Osteocyte (in vitro differentiated cells): ENCODE measurements at regions not wholly inside any gene's neighbourhood (a gene's known extent, or its start where the extent isn't known, plus 50 kb on each side); places are given as distances from the start of the nearest gene placed in this dataset.

Experiments used
- DNase-seq: peaks from one replicate; pipeline ENCODE4 v3.0.0; 2021; ENCODE audit warnings: mixed read lengths; ENCODE audit not compliant: unreplicated experiment; ENCODE audit errors: extremely low spot score
- H3K27ac Mint-ChIP-seq: one replicate; pipeline ENCODE4 v1.8.0; 2021; ENCODE audit warnings: mild to moderate bottlenecking, mixed read lengths; ENCODE audit not compliant: unreplicated experiment
- H3K27me3 Mint-ChIP-seq: one replicate; pipeline ENCODE4 v1.8.0; 2021; ENCODE audit warnings: mixed read lengths; ENCODE audit not compliant: unreplicated experiment
- H3K36me3 Mint-ChIP-seq: one replicate; pipeline ENCODE4 v1.8.0; 2021; ENCODE audit warnings: mixed read lengths; ENCODE audit not compliant: unreplicated experiment
- H3K4me1 Mint-ChIP-seq: one replicate; pipeline ENCODE4 v1.8.0; 2021; ENCODE audit warnings: mixed read lengths; ENCODE audit not compliant: unreplicated experiment
- H3K4me3 Mint-ChIP-seq: one replicate; pipeline ENCODE4 v1.8.0; 2021; ENCODE audit warnings: mild to moderate bottlenecking, moderate library complexity, mixed read lengths; ENCODE audit not compliant: unreplicated experiment
- H3K9me3 Mint-ChIP-seq: one replicate; pipeline ENCODE4 v1.8.0; 2021; ENCODE audit warnings: mixed read lengths; ENCODE audit not compliant: unreplicated experiment
- CTCF ChIP-seq: fragments of 200-600 bp; sonication (generic); IDR thresholded peaks from 2 replicates; pipeline ENCODE4 v1.5.0; 2021; ENCODE audit warnings: antibody characterized with exemption, mild to moderate bottlenecking, moderate library complexity

DNA sequence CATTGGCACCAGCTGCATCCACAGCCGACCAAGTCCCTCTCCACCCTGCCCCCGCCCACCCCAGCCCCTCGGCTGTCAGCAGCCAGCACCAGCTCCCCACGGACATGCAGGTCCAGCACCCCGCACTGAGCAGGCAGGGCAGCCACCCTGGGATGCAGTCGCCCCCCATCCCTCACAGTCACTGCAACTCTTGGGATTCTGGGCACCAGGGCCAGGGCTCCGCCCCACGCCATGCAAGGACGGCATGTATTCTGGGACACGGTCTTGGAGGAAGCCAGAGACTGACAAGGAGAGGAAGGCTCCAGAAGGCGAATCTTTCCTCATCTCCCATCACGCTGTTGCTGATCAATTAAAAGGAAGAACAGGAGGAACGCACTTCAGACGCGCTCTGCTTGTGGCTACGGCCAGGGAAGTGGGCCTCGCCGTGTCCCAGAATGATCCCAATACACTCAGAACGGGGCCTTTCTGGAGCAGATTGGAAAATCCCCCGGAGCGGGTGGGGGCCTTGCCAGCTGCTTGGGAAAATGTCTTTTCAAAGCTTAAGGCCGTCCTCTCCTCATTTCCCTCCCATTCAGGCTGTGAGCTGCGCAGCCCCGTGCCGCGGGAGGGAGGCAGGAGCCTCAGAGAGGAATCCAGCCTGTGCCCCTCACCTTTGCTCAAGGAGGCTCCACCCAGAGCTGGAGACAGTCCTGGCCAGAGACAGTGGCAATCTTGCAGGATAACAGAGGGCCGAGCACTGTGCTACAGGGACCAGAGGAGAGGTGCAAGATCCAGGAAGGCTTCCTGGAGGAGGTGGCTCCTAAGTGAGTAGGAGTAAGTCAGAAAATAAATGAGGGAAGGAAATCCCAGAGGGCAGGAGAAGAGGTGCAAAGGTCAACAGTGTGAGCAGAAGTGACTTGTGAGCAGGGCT lies 54.1 kb upstream of the DIO3 start:
- TF ChIP-seq CTCF: no peak
- DNase-seq: no peak

DNA sequence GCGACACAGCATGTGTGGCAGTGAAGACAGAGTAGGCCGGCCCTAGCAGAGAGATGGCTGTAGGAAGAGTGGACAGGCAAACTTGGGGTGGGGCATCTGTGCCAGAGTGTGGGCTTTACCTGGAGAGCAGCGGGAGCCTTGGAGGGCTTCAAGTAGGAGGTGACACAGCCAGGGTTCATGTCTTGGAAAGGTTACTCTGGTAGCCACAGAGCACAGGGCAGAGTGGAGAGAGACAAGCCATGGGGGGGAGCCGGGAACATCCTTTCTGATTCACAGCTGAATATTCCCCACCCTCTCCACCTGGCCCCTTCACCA lies 53.5 kb upstream of the DIO3 start:
- H3K4me3 Mint-ChIP-seq: no peak overlapping the region
- no peak overlapping the region for H3K27ac Mint-ChIP-seq
- no peaks in the 10 kb centered on the region for H3K27me3 Mint-ChIP-seq
- DNase-seq: no peak
- no peaks in the 10 kb centered on the region for H3K9me3 Mint-ChIP-seq
- H3K4me1 Mint-ChIP-seq: no peaks in the 10 kb centered on the region
- TF ChIP-seq CTCF: no peak
- no peaks in the 10 kb centered on the region for H3K36me3 Mint-ChIP-seq

More for the DNA sequence above, 54.1 kb upstream of the DIO3 start:
- no peaks in the 10 kb centered on the region for H3K4me1 Mint-ChIP-seq
- no peaks in the 10 kb centered on the region for H3K9me3 Mint-ChIP-seq
- H3K27me3 Mint-ChIP-seq: no peaks in the 10 kb centered on the region
- H3K4me3 Mint-ChIP-seq: no peak overlapping the region
- H3K36me3 Mint-ChIP-seq: no peaks in the 10 kb centered on the region
- no peak overlapping the region for H3K27ac Mint-ChIP-seq

DNA sequence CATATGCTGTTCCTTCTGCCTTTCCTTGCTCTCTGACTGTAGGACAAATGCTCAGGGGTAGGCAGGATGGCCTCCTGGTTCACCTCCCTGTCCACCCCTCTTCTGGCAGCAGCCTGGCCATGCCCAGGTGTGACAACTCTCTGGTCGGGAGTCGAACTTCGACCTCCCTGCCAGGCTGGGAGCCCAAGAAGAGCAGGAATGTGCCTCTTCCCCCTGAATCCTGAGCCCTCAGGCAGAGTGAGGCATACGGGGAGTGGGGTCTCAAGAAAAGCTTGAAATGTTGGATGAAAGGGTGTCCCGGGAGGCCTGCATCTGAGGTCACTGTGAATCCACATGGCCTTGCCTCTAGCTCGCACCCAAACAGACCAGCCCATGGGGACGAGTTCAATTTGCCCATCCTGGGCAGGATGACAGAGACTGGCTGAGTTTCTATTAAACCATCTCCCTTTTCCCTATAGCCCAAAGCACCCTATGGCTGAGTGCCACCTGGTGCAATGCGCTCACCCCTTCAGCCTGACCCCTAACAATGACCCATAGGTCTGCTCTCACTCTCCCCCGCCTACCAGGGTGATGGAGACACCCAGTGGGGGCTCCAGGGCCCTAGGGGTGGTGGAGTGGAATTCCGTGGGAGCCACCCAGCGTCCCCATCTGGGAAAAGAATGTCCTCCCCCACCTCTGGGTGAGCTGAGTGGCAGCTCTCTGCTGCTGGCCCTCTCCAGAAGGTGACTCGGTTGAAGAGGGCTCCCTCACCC lies 52.9 kb upstream of the DIO3 start:
- no peaks in the 10 kb centered on the region for H3K36me3 Mint-ChIP-seq
- no peak for TF ChIP-seq CTCF
- no peaks in the 10 kb centered on the region for H3K27me3 Mint-ChIP-seq
- H3K27ac Mint-ChIP-seq: no peak overlapping the region
- H3K4me1 Mint-ChIP-seq: no peaks in the 10 kb centered on the region
- H3K4me3 Mint-ChIP-seq: no peak overlapping the region
- DNase-seq: no peak
- H3K9me3 Mint-ChIP-seq: no peaks in the 10 kb centered on the region

- DNase-seq: no peak
- Mint-ChIP-seq H3K4me1 (no peaks in the 10 kb centered on the region), H3K27me3 (no peaks in the 10 kb centered on the region), H3K4me3 (no peak overlapping the region), H3K9me3 (no peaks in the 10 kb centered on the region), H3K36me3 (no peaks in the 10 kb centered on the region), H3K27ac (no peak overlapping the region)
- no peak for TF ChIP-seq CTCF
These were observed 52.2 kb upstream of the DIO3 start for GRCh38 chr14:101508948-101509729.
